C4-2B (cell line): ENCODE measurements at regions not wholly inside any gene's neighbourhood (a gene's known extent, or its start where the extent isn't known, plus 50 kb on each side); places are given as distances from the start of the nearest gene placed in this dataset.

Source experiments
- CTCF ChIP-seq: fragments of 450-650 bp; conservative IDR thresholded peaks from 2 replicates; pipeline ENCODE4 v1.5.1; 2017; ENCODE audit warnings: mild to moderate bottlenecking
- ZFX ChIP-seq: fragments of 450-650 bp; IDR thresholded peaks from 2 replicates; pipeline ENCODE4 v1.6.1; 2017

- TF ChIP-seq CTCF, result no peak
- no peak for TF ChIP-seq ZFX
Measured at GRCh38 chr9:11312966-11313365, 700.2 kb upstream of the PTPRD start.
